CD4-positive, alpha-beta T cell treated with Interferon alpha-2 for 1 hour (primary cell): ENCODE measurements at regions not wholly inside any gene's neighbourhood (a gene's known extent, or its start where the extent isn't known, plus 50 kb on each side); places are given as distances from the start of the nearest gene placed in this dataset.
A peak's percentile ranks its signal among the peaks of the same experiment; 100 is the strongest.

Experiments
- DNase-seq, 2 donors: peaks; one replicate each; pipeline ENCODE4 v3.0.0-alpha.2; 2020 to 2022

- DNase-seq, result no peak
These were observed 112.2 kb downstream of the TRIB2 start for GRCh38 chr2:12828980-12829379.

GRCh38 chr2:12831016-12831415, 114.3 kb downstream of the TRIB2 start:
- no peak for DNase-seq

GRCh38 chr2:12834239-12834638, 117.5 kb downstream of the TRIB2 start:
- DNase-seq, result no peak

- DNase-seq, result no peak
These were observed 119.0 kb downstream of the TRIB2 start for GRCh38 chr2:12835733-12836132.

GRCh38 chr2:12839339-12839738, 122.6 kb downstream of the TRIB2 start:
- no peak for DNase-seq

- DNase-seq, result no peak
These were observed 124.3 kb downstream of the TRIB2 start for GRCh38 chr2:12841021-12841420.

DNA sequence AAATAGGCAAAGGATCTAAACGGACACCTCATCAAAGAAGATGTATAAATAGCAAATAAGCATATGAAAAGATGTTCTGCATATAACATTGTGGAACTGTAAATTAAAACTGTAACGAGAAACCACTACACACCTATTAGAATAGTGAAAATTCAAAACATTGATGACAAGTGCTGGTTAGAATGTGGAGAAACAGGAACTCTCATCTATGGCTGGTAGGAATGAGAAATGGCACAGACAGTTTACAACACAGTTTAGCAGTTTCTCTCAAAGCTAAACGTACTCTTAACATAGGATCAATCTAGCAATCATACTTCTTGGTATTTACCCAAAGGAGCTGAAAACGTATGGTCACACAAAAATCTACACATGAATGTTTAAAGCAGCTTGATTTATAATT, 126.2 kb downstream of the TRIB2 start:
- DNase-seq, result no peak

DNA sequence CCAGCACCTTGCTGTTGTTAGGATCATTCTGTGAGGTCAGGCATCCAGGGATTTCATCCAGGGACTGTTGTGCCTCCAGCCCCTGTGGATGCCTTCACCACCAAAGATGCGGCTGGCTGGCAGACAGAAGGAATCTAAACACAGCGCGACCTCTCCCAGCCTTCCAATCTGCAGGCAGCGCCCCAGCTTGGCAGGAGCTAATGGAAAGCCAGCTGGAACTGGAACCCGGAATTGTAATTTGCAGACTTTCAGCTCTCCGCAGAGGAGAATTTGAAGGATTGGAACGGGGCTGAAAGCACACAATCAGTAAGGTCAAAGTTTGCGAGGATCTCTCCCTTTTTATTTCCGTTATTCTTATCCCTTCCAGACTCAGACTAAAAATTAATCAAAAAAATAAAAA, 127.8 kb downstream of the TRIB2 start:
- DNase-seq, result no peak

DNA sequence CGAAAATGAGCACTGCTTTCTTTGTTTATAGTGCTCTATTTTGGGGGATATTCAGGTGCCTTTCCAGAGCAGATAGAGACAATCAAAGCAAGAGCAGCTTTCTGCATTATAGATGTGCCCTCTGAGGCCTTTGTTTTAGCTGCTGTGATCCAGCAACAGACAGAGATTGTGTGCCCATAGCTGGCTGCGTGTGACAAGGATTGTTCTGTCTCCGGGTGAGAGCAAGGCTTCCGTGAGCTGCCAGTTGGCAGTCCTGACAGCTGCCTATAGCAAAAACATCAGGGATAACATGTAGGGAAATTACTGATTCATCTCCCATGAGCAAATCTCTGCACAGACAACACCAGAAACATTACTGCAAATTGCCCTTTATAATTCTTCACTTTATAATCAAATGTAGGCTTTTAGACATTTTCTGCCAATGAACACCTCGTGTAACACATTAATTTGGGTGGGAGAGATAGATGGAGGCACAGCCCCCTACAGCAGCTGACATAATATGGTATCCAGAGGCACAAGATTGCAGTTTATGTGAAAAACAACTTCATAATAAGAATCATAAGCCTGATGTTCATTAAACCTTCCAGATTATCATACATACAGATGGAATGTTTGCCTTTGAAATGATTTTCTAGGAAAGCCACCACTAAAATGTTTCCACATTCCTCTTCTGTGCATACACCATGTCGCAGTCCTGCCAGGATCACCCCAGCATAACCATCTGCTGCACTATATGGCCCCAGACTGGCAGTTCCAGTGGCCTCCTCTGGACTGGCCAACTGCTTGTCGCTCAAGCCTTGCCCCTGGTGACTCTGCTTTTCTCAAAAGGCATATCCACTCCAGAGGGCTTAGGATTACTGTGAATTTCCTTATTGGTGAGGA, 131.2 kb downstream of the TRIB2 start:
- no peak for DNase-seq

DNA sequence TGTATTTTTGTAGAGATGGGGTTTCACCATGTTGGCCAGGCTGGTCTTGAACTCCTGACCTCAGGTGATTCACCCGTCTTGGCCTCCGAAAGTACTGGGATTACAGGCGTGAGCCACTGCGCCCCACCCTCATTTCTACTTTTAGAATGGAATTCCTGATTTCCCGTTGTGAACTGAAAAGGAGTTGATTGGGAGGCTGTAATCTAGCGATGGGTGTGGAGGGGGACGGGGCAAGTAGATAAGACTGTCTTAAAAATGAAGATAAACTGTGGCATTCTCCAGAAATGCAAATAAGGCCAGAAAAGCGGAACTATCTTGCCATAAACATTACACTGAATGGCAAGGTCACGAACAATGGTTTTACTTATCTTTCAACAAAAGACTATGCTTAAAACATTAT, 135.4 kb downstream of the TRIB2 start:
- DNase-seq, result no peak

GRCh38 chr2:12854001-12854530, 137.3 kb downstream of the TRIB2 start:
- no peak for DNase-seq

- peak in 1 of 2 donors; percentile 37 for DNase-seq
These were observed 138.8 kb downstream of the TRIB2 start for GRCh38 chr2:12855508-12855907.

DNA sequence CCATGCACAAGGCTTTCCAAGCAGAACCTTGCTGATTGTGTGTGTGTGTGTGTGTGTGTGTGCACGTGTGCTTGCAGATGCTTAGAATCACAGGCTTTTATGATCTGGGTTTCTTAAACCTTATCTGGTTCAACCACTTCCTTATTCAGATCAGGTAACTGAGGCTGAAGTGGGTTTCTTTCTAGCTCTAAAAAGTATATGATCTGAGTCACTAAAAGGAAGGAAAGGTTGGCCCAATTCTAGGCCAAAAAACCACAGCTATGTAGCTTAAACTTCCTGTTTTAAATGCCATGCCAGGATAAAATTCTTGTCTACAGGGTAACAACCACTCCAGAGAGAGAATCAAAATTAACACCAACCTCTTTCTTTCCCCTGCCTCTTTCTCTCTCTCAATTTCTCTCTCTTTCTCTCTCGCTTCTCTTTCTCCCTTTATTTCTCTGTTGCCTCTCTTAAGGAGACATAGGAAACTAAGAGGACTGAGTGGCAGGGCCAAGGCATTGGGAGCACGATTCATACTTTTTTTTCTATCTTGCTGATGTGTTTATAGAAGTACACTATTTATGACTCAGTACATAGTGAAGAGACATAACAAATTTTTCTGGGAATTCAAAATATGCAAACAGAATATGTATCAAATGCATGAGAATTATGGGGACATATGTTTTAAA, 140.3 kb downstream of the TRIB2 start:
- DNase-seq, result peak in 1 of 2 donors; percentile 69

DNA sequence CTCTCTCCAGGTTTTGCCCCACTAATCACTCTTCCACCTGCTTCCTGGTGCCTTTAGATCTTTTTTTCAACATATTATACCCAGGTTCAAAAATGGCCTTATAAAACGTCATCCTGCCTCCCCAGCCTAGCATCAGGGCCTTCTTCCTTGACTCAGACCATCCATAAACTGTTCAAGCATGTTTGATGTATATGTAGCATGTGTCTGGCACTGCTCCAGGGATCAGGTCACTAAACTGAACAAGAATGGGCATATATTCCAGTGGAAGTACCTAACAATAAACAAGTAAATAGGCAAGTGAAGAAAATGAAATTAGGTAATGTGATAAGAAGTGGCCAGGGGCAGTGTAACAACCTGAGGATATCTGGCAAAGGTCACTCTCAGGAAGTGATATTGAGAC, 141.2 kb downstream of the TRIB2 start:
- DNase-seq, result no peak

- no peak for DNase-seq
These were observed 142.1 kb downstream of the TRIB2 start for GRCh38 chr2:12858786-12859185.

DNA sequence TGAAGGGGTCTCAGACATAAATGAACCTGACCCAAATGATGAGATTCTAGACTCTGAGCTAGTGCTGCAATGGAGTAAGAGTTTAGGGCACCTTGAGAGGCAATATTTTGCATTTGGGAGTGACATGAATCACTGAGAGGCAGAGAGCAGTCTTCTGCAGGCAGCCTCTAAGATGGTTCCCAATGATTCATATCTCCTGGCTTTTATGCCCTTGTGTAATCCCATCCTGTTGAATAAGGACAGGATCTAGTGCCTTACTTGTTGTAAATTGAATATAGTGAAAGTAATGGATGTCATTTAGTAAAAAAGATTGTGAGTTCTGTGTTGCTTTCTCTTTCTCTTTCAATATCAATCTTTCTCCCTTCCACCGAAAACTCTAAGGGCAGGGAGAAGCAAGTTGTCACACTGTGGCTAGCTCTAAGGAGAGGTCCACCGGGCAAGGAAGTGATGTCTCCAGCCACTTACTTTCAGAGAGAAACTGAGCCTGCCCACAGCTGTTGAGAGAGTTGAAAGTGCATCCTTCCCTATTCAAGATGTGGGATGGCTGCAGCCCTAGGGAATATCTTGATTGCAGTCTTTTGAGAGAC, 144.7 kb downstream of the TRIB2 start:
- DNase-seq, result peak in 1 of 2 donors; percentile 29

GRCh38 chr2:12862541-12862940, 145.8 kb downstream of the TRIB2 start:
- no peak for DNase-seq

DNA sequence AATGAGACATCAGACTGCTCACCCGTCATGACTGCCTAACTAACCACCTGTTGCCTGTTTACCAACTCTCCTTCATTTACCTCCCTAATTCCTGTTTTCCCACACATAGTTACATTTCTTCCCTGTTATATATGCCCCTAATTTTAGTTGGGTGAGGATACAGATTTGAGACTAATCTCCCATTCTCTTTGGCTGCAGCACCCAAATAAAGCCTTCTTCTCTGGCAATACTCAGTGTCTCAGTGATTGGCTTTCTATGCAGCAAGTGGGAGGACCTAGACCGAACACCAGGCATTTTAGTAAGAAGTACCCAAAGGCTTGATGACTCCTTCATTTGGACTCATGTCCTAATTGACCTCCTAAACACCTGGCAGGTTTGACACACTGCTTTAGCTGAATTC, 147.2 kb downstream of the TRIB2 start:
- no peak for DNase-seq

GRCh38 chr2:12867631-12868287, 151.0 kb downstream of the TRIB2 start:
- no peak for DNase-seq

DNA sequence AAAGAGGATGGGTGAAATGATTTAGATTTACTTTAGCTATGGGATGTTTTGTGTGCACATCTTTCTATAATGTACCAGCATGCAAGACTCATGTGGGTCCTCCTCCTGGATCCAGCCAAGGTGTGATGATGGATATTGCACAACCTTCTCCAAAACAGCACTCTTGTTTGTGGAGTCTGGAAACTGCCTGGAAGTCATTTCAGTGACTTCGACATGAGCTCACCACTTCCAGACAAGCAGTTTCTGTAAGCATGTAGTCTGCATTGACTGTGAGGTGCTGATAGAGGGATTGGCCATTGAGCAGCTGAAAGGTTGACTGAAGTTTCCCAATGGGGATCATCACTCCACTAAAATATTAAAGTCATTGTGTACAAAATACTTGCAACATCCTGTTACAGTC, 154.0 kb downstream of the TRIB2 start:
- no peak for DNase-seq

GRCh38 chr2:12871694-12872315, 155.1 kb downstream of the TRIB2 start:
- no peak for DNase-seq

DNA sequence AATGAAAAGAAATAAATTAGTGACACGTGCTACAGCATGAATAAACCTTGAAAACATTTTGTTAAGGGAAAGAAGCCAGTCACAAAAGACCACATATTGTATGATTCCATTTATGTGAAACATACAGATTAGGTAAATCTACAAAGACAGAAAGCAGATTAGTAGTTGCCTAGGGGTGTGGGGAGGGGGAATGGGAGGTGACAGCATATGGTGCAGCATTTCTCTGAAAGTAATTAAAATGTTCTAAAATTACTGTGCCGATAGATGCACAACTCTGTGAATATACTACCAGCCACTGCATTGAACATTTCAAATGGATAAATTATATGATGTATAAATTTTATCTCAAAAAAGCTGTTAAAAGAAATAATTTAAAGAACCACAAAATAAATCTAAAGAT, 161.0 kb downstream of the TRIB2 start:
- no peak for DNase-seq

DNA sequence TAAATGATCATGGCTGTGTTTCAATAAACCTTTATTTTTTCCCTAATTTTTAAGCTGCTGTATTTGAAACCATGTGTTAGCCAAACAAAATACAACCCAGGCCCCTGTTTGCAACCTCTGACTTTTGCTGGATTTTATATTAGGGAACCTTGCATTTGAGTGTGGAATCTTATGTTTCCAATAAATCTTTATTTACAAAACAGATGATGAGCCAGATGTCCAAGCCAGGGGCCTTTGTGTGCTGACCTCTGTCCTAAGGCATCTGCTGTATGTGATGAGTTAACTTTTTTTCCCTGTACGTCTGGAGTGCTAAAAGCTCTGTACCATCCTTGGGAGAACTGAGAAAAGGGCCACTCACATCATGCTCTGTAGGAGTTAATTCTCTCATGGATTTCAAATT, 162.9 kb downstream of the TRIB2 start:
- DNase-seq, result no peak
